ENCODE measurements at regions not wholly inside any gene's neighbourhood (a gene's known extent, or its start where the extent isn't known, plus 50 kb on each side); places are given as distances from the start of the nearest gene placed in this dataset.

DNA sequence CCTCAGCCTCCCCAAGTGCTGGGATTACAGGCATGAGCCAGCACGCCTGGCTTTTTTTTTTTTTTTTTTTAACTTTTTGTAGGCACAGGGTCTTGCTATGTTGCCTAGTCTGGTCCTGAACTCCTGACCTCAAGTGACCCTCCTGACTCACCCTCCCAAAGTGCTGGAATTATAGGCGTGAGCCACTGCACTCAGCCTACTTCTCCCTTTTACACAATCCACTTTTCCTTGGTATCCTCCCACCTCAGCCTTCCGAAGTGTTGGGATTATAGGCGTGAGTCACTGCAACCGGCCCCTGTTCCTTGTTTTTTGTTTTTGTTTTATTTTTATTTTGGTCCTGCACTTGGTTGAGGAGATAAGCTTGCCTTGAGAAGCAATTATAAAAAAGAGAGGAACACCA, 75.9 kb upstream of the KMT2C start:
- TF ChIP-seq POLR2A (IDR thresholded peaks at IDR 0.05) (no peak), EP300 (IDR thresholded peaks at IDR 0.05) (no peak)
- TF ChIP-seq, protein P1, sequence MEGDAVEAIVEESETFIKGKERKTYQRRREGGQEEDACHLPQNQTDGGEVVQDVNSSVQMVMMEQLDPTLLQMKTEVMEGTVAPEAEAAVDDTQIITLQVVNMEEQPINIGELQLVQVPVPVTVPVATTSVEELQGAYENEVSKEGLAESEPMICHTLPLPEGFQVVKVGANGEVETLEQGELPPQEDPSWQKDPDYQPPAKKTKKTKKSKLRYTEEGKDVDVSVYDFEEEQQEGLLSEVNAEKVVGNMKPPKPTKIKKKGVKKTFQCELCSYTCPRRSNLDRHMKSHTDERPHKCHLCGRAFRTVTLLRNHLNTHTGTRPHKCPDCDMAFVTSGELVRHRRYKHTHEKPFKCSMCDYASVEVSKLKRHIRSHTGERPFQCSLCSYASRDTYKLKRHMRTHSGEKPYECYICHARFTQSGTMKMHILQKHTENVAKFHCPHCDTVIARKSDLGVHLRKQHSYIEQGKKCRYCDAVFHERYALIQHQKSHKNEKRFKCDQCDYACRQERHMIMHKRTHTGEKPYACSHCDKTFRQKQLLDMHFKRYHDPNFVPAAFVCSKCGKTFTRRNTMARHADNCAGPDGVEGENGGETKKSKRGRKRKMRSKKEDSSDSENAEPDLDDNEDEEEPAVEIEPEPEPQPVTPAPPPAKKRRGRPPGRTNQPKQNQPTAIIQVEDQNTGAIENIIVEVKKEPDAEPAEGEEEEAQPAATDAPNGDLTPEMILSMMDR (IDR thresholded peaks at IDR 0.05) = no peak
